Subcutaneous abdominal adipose tissue (tissue), 5 donors: ENCODE measurements at regions not wholly inside any gene's neighbourhood (a gene's known extent, or its start where the extent isn't known, plus 50 kb on each side); places are given as distances from the start of the nearest gene placed in this dataset.

Experiments used
- H3K27ac ChIP-seq: one replicate; pipeline ENCODE4 v1.7.0; 2013; ENCODE audit warnings: low read depth, mild to moderate bottlenecking, inconsistent platforms, low read length, moderate library complexity
- H3K27me3 ChIP-seq, 5 donors: one replicate each; pipeline ENCODE4 v1.7.0; 2013; ENCODE audit warnings: low read length in 5 of 5, inconsistent platforms in 1 of 5; ENCODE audit not compliant: control insufficient read depth in 5 of 5, insufficient read depth in 4 of 5
- H3K36me3 ChIP-seq, 5 donors: one replicate each; pipeline ENCODE4 v1.7.0; 2013; ENCODE audit warnings: low read length in 5 of 5; ENCODE audit not compliant: control insufficient read depth in 5 of 5, insufficient read depth in 5 of 5
- H3K4me1 ChIP-seq, 5 donors: one replicate each; pipeline ENCODE4 v1.7.0; 2013; ENCODE audit warnings: low read length in 5 of 5, mild to moderate bottlenecking in 3 of 5, moderate library complexity in 1 of 5; ENCODE audit not compliant: control insufficient read depth in 5 of 5, insufficient read depth in 5 of 5
- H3K4me3 ChIP-seq, 5 donors: one replicate each; pipeline ENCODE4 v1.7.0; 2013; ENCODE audit warnings: low read length in 5 of 5, low read depth in 1 of 5
- H3K9ac ChIP-seq, 5 donors: one replicate each; pipeline ENCODE4 v1.7.0; 2013; ENCODE audit warnings: low read length in 5 of 5, mild to moderate bottlenecking in 4 of 5, moderate library complexity in 3 of 5
- H3K9me3 ChIP-seq, 5 donors: one replicate each; pipeline ENCODE4 v1.7.0; 2013; ENCODE audit warnings: low read length in 5 of 5; ENCODE audit not compliant: control insufficient read depth in 5 of 5
- donor health status: healthy.
- donor health status: healthy.
- donor health status: healthy.
- donor health status: healthy.
- donor health status: healthy.

DNA sequence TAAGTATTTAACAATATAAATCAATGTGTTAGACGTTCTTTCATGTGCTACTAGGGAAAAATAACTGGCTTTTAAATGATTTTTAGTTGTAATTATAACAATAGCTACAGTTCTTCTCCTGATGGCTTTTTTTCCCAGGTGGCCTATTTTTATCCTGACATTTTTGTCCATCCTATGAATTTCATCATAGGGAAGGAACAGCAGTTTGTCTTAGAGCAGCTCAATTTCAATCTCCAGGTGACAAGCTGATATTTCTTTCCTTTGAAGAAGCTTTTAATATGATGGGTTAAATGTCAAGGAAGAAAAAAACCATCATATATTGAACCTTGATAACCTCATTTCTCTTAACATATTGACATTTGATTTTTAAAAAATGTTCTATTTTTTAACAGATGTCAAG is 163.0 kb upstream of the AGA start:
- no peak overlapping the region for H3K9ac ChIP-seq
- H3K4me1 ChIP-seq: no peaks in the 10 kb centered on the region
- no peaks in the 10 kb centered on the region for H3K36me3 ChIP-seq
- no peaks in the 10 kb centered on the region for H3K9me3 ChIP-seq
- H3K27ac ChIP-seq: no peak overlapping the region
- no peaks in the 10 kb centered on the region for H3K27me3 ChIP-seq
- H3K4me3 ChIP-seq: no peak overlapping the region

DNA sequence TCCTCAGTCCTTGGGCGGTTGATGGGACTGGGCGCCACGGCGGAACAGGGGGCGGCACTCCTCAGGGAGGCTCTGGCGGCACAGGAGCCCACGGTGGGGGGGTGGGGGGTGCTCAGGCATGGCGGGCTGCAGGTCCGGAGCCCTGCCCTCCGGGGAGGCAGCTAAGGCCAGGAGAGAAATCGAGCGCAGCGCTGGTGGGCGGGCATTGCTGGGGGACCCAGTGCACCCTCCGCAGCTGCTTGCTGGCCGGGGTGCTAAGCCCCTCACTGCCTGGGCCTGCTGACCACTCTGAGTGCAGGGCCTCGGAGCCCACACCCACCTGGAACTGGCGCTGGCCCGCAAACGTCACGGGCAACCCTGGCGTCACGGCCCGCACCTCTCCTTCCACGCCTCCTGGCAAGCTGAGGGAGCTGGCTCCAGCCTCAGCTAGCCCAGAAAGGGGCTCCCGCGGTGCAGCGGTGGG is 164.9 kb upstream of the AGA start:
- Histone ChIP-seq H3K4me3 (no peak overlapping the region), H3K27me3 (no peaks in the 10 kb centered on the region), H3K9me3 (no peaks in the 10 kb centered on the region), H3K4me1 (no peaks in the 10 kb centered on the region), H3K9ac (no peak overlapping the region), H3K36me3 (no peaks in the 10 kb centered on the region), H3K27ac (no peak overlapping the region)

DNA sequence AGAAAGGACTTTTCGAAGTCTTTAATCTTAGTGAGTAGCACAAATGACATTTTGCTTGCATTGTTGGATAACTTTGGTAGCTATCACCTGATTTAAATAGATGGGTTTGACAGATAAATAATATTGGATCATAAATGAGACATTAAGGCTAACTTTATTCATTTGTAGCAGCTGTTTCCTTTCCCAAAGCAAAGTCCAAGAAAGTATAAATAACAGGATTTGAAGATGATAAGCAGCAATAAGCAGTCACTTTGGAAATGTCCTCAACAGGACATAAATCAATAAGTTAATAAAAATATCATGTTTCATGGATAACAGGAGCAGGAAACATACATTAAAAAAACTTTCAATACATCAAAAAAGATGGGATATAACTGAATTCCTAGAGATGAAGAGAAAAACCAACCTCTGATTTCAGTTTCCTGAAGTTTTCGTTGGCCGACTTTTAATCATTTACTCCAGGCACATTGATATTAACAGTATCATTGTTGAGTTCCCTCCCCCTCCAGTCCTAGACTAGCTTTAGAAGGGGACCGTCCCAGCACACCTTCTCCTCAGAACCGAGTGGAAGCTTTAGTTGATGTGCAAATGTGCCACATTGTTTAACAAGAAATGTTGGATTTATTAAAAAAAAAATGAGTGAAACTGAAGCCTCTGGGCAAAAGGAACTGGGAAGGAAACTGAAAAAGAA is 169.9 kb upstream of the AGA start:
- Histone ChIP-seq H3K4me1 (no peaks in the 10 kb centered on the region), H3K27ac (no peak overlapping the region), H3K9ac (no peak overlapping the region), H3K9me3 (no peaks in the 10 kb centered on the region), H3K4me3 (no peak overlapping the region), H3K36me3 (no peaks in the 10 kb centered on the region), H3K27me3 (no peaks in the 10 kb centered on the region)

DNA sequence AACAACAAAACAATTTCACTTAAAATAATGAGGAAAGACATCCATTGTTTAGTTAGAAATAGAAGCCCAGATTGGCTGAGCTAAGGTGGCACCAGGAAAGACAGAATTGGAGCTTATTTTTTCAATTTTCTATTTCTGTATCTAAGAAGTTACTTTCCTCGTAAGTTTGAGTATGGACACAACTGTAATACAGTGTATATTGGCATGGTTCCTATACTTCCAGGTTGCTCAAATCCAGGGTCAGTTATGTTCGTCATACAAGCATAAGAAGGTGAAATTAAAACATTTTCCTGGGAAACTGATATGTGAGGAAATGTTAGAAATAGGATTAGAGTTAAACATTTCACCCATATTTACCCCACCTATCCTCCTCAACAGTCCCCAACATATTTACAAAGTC is 170.4 kb upstream of the AGA start:
- Histone ChIP-seq H3K9ac (no peak overlapping the region), H3K36me3 (no peaks in the 10 kb centered on the region), H3K4me3 (no peak overlapping the region), H3K9me3 (no peaks in the 10 kb centered on the region), H3K4me1 (no peaks in the 10 kb centered on the region), H3K27ac (no peak overlapping the region), H3K27me3 (no peaks in the 10 kb centered on the region)

DNA sequence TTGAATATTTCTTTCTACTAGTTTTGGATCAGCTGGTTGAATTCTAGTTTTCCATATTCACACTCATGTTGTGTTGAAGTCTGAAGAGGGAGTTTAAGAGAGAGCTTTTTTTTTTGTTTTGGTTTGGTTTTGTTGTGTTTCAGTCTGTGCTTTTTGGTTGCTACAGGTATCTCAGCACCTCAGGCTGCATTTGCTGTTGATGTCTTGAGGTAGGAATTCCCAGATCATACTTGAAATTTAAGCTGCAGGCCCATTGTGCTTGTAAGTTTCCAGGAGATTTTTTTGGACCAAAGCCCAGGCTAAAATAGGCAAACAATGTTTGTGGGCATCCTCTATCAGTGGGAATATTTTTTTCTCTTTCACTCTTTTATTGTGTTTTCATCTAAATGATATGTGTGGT is 190.2 kb upstream of the AGA start:
- Histone ChIP-seq H3K27ac (no peak overlapping the region), H3K9me3 (peaks cover 0 to 3% (median 0%) of the 10 kb centered on the region in 5 donors), H3K9ac (no peak overlapping the region), H3K27me3 (no peaks in the 10 kb centered on the region), H3K4me1 (no peaks in the 10 kb centered on the region), H3K4me3 (no peak overlapping the region), H3K36me3 (no peaks in the 10 kb centered on the region)

DNA sequence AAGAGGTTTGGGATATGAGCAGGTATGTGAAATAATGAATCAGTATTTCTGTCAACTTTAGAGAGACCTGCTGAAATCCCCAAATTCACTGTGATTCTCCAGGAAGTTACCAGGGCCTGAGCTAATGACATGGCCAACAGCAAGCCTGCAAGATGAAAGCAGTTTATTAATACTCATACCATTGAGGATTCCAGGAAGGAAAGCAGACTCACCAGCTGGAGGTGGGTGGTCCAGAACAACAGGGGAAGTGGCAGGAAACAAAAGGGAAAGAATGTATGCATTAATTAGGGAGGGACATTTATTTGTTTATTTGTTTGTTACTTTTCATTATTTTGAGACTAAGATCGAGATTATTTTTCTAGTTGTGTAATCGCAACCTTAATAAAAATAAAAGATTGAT is 196.6 kb upstream of the AGA start:
- Histone ChIP-seq H3K9ac (no peak overlapping the region), H3K27ac (no peak overlapping the region), H3K27me3 (no peaks in the 10 kb centered on the region), H3K4me1 (no peaks in the 10 kb centered on the region), H3K9me3 (peaks cover 0 to 3% (median 0%) of the 10 kb centered on the region in 5 donors), H3K4me3 (no peak overlapping the region), H3K36me3 (no peaks in the 10 kb centered on the region)

DNA sequence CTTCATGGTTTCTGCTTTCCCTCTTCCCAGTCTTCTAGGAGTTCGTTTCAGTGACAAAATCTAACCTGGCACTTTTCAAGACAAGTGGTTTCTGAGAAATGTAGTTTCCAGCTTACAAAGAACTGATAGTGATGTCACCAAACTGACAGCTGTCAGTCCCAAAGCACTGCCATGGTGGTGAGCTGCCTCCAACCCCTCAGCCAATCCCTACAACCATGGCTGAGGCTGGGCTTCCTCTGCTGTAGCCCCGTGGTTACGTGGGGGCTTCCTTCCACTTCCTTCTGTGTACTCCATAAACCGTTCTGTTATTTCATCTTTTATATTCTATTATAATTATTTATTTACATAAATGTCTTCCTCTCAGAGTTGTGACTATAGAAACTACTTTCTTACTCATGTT is 198.6 kb upstream of the AGA start:
- Histone ChIP-seq H3K9me3 (peaks cover 0 to 3% (median 0%) of the 10 kb centered on the region in 5 donors), H3K4me3 (no peak overlapping the region), H3K4me1 (no peaks in the 10 kb centered on the region), H3K36me3 (no peaks in the 10 kb centered on the region), H3K27me3 (no peaks in the 10 kb centered on the region), H3K27ac (no peak overlapping the region), H3K9ac (no peak overlapping the region)

DNA sequence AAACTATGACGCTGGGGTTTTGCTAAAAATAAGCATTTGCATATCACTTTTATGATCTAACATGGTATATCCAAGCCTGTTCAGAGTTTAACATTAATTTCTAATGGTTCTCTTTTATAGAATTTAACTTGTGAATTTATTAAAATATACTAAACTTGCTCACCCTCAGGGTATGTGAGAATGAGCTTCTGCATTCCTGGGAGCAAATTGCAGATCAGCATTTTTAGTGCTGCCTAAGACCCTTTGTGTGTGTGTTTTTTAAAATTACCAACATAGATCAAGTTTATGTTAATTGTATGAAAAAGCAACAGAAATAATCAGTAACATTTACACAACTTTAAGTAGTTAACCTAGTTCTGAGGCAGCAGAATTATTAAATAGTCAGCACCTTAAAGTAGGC is 218.0 kb upstream of the AGA start:
- H3K36me3 ChIP-seq: no peaks in the 10 kb centered on the region
- no peaks in the 10 kb centered on the region for H3K9me3 ChIP-seq
- no peak overlapping the region for H3K4me3 ChIP-seq
- H3K27ac ChIP-seq: no peak overlapping the region
- H3K9ac ChIP-seq: no peak overlapping the region
- peaks cover 0 to 3% (median 0%) of the 10 kb centered on the region in 5 donors for H3K4me1 ChIP-seq
- no peaks in the 10 kb centered on the region for H3K27me3 ChIP-seq

DNA sequence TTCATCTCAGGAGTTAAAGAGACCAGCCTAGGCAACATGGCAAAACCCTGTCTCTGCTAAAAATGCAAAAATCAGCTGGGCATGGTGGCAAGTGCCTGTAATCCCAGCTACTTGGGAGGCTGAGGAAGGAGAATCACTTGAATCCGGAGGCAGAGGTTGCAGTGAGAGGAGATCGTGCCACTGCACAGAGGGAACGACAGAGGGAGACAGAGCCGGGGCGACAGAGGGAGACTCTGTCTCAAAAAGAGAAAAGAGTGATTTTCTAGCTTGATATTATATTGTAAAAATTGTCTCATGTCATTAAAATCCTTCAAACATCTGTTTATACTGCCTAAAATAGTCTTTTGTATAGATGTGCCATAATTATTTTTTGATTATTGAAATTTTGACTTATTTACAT is 225.4 kb upstream of the AGA start:
- no peaks in the 10 kb centered on the region for H3K4me1 ChIP-seq
- no peaks in the 10 kb centered on the region for H3K9me3 ChIP-seq
- H3K9ac ChIP-seq: no peak overlapping the region
- H3K36me3 ChIP-seq: no peaks in the 10 kb centered on the region
- H3K27ac ChIP-seq: no peak overlapping the region
- H3K4me3 ChIP-seq: no peak overlapping the region
- H3K27me3 ChIP-seq: no peaks in the 10 kb centered on the region

DNA sequence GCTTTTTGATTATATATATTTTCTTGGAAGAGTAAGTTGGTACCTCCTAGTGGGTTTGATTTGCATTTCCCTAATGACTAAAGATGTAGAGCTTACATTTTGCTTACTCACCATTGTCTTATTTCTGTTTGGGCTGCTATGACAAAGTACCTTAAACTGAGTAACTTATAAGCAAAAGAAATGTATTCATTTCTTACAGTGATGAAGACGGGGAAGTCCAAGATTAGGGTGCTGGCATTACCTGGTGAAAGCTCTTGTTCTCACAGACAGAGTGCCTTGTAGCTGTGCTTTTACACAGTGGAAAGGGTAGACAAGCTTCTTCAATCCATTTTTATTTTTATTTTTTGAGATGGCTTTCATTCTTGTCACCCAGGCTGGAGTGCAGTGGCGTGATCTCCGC is 229.2 kb upstream of the AGA start:
- Histone ChIP-seq H3K4me1 (no peaks in the 10 kb centered on the region), H3K27ac (no peak overlapping the region), H3K36me3 (no peaks in the 10 kb centered on the region), H3K4me3 (no peak overlapping the region), H3K9ac (no peak overlapping the region), H3K9me3 (no peaks in the 10 kb centered on the region), H3K27me3 (no peaks in the 10 kb centered on the region)
